Ishikawa (cell line): ENCODE measurements at regions not wholly inside any gene's neighbourhood (a gene's known extent, or its start where the extent isn't known, plus 50 kb on each side); places are given as distances from the start of the nearest gene placed in this dataset.

Experiments
- CREB1 ChIP-seq: IDR thresholded peaks from 2 replicates; pipeline ENCODE4 v1.6.1; 2012; ENCODE audit warnings: low read depth
- EP300 ChIP-seq: IDR thresholded peaks from 2 replicates; pipeline ENCODE4 v1.6.1; 2012; ENCODE audit warnings: borderline replicate concordance
- NFIC ChIP-seq: IDR thresholded peaks from 2 replicates; pipeline ENCODE4 v1.6.1; 2012
- RAD21 ChIP-seq: IDR thresholded peaks from 2 replicates; pipeline ENCODE4 v1.6.1; 2012; ENCODE audit warnings: low read depth
- TAF1 ChIP-seq: IDR thresholded peaks from 2 replicates; pipeline ENCODE4 v1.6.1; 2012; ENCODE audit warnings: low read depth, mild to moderate bottlenecking
- TEAD4 ChIP-seq: IDR thresholded peaks from 2 replicates; pipeline ENCODE4 v1.6.1; 2012
- YY1 ChIP-seq: IDR thresholded peaks from 2 replicates; pipeline ENCODE4 v1.6.1; 2012; ENCODE audit warnings: low read depth
- ZBTB7A ChIP-seq: IDR thresholded peaks from 2 replicates; pipeline ENCODE4 v1.6.1; 2012; ENCODE audit warnings: low read depth
- TF ChIP-seq, protein P1 (sequence below): IDR thresholded peaks from 2 replicates; pipeline ENCODE4 v1.6.1; 2012
- TF ChIP-seq, protein P2 (sequence below): IDR thresholded peaks from 2 replicates; pipeline ENCODE4 v1.6.1; 2012; ENCODE audit warnings: low read depth, mild to moderate bottlenecking

DNA sequence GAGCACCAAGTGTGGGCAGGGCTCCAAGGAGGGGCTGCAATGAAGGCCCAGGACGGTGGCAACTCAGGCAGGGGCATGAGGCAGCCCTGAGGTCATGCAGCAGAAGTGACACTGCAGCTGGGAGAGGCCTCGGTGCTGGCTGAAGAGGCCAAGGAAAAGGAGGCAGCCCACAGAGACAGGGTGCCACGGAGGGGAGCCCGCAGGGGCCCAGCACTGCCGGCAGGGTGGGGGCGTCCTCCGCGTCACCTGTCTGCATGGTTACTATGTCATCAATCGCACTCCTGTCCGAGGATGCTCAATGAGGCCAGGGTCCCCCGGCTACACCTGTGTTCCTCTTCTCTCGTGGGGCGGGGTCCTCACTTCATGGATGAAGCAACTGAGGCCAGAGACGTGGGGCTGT lies 123.1 kb downstream of the TUBA3C start:
- TF ChIP-seq EP300 (no peak), CREB1 (no peak), ZBTB7A (no peak), RAD21 (no peak), NFIC (no peak), YY1 (no peak), TEAD4 (no peak), TAF1 (no peak)
- TF ChIP-seq, protein P1, sequence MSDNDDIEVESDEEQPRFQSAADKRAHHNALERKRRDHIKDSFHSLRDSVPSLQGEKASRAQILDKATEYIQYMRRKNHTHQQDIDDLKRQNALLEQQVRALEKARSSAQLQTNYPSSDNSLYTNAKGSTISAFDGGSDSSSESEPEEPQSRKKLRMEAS = no peak
- TF ChIP-seq, protein P2, sequence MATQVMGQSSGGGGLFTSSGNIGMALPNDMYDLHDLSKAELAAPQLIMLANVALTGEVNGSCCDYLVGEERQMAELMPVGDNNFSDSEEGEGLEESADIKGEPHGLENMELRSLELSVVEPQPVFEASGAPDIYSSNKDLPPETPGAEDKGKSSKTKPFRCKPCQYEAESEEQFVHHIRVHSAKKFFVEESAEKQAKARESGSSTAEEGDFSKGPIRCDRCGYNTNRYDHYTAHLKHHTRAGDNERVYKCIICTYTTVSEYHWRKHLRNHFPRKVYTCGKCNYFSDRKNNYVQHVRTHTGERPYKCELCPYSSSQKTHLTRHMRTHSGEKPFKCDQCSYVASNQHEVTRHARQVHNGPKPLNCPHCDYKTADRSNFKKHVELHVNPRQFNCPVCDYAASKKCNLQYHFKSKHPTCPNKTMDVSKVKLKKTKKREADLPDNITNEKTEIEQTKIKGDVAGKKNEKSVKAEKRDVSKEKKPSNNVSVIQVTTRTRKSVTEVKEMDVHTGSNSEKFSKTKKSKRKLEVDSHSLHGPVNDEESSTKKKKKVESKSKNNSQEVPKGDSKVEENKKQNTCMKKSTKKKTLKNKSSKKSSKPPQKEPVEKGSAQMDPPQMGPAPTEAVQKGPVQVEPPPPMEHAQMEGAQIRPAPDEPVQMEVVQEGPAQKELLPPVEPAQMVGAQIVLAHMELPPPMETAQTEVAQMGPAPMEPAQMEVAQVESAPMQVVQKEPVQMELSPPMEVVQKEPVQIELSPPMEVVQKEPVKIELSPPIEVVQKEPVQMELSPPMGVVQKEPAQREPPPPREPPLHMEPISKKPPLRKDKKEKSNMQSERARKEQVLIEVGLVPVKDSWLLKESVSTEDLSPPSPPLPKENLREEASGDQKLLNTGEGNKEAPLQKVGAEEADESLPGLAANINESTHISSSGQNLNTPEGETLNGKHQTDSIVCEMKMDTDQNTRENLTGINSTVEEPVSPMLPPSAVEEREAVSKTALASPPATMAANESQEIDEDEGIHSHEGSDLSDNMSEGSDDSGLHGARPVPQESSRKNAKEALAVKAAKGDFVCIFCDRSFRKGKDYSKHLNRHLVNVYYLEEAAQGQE = no peak
